GM12872 (cell line): ENCODE measurements at regions not wholly inside any gene's neighbourhood (a gene's known extent, or its start where the extent isn't known, plus 50 kb on each side); places are given as distances from the start of the nearest gene placed in this dataset.

ENCODE experiments used
- CTCF ChIP-seq: IDR thresholded peaks from 3 replicates; pipeline ENCODE4 v1.5.1; 2011; ENCODE audit warnings: low read depth, mild to moderate bottlenecking, low read length, moderate library complexity; ENCODE audit not compliant: insufficient read depth

GRCh38 chr2:15763822-15764682 lies 172.4 kb downstream of the DDX1 start:
- no peak for TF ChIP-seq CTCF

DNA sequence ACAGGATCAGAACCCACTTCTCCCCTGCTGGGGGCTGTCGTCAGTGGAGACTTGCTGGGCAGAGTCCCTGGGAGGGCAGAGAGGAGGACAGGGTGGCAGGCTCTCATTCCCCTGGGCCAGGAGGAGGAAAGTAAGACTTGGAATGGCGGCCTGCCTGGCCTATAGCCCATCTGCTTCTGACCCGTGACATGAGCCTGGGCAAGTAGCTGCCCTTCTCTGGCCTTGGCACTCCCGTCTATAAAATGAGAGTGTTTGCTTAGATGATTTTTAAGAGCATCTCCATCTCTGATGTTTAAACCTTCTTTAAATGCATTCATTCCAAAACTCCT lies 173.0 kb downstream of the DDX1 start:
- no peak for TF ChIP-seq CTCF

GRCh38 chr2:15765211-15765610 lies 173.5 kb downstream of the DDX1 start:
- TF ChIP-seq CTCF = no peak

GRCh38 chr2:15765686-15766302 lies 174.1 kb downstream of the DDX1 start:
- no peak for TF ChIP-seq CTCF

- no peak for TF ChIP-seq CTCF
Observed at GRCh38 chr2:15766303-15766861, 174.0 kb upstream of the MYCN start.

GRCh38 chr2:15766911-15767597 lies 173.3 kb upstream of the MYCN start:
- no peak for TF ChIP-seq CTCF

- TF ChIP-seq CTCF = no peak
Observed at GRCh38 chr2:15767679-15768078, 172.7 kb upstream of the MYCN start.
